ENCODE measurements at regions not wholly inside any gene's neighbourhood (a gene's known extent, or its start where the extent isn't known, plus 50 kb on each side); places are given as distances from the start of the nearest gene placed in this dataset.

GRCh38 chr7:83849131-83849530, 200.2 kb upstream of the SEMA3E start:
- TF ChIP-seq EZH2 (IDR thresholded peaks at IDR 0.05) (no peak), POLR2AphosphoS5 (IDR thresholded peaks at IDR 0.05; ENCODE audit: borderline replicate concordance, low read depth, low read length) (no peak)
